ENCODE measurements at regions not wholly inside any gene's neighbourhood (a gene's known extent, or its start where the extent isn't known, plus 50 kb on each side); places are given as distances from the start of the nearest gene placed in this dataset.
"Not testable (repeated sequence)": the region's sequence is repeated elsewhere in the genome, so short reads cannot be mapped to it uniquely, and the experiment has no call there.

DNA sequence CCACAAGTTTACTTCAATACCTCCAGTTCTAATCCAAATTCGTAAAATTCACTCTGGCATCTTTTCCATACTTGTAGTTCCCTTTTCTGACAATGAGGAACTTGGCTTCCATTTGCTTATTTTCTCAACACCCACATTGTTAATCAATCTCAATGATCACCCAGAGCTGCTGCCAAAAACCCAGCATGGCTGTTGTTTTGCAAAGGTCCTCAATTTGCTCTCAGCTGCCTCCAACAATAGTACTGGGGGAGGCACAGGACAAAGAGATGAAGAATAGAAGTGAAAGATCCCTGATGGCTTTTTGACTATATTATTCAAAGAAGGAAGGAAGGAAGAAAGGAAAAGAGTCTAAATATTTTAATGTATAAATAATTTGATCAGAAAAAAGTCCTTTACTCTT is 847.8 kb downstream of the RAPGEF2 start:
- no peak for DNase-seq

DNA sequence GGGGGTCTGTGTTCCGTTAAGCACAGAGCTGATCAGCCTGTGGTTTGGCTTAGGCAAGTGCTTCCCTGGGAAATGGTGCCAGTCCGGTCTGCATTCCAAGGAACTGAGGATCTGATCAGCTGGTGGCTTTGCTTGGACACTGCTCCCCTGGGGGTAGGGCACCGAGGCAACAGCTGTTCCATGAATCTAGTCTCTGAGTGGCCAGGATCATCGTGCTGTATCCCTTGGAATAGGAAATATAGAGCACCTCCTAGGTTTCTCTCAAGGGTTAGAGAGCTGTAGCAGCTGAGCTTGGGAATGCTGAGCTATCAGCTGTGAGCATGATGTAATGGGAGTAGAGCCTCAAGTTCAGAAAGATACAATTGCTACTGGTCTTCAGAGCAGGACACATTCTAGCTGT is 863.9 kb downstream of the RAPGEF2 start:
- no peak for DNase-seq

DNA sequence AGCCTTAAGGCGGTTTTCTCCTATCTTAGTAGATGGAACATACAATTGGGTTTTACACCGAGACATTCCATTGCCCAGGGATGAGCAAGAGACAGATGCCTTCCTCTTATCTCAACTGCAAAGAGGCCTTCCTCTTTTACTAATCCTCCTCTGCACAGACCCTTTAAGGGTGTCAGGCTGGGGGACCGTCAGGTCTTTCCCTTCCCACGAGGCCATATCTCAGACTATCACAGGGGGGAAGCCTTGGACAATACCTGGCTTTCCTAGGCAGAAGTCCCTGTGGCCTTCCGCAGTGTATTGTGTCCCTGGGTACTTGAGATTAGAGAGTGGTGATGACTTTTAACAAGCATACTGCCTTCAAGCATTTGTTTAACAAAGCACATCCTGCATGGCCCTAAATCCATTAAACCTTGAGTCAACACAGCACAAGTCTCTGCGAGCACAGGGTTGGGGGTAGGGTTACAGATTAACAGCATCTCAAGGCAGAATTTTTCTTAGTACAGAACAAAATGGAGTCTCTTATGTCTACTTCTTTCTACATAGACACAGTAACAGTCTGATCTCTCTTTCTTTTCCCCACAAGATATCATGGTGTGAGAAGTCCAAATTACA is 874.1 kb downstream of the RAPGEF2 start:
- DNase-seq: not testable (repeated sequence)

DNA sequence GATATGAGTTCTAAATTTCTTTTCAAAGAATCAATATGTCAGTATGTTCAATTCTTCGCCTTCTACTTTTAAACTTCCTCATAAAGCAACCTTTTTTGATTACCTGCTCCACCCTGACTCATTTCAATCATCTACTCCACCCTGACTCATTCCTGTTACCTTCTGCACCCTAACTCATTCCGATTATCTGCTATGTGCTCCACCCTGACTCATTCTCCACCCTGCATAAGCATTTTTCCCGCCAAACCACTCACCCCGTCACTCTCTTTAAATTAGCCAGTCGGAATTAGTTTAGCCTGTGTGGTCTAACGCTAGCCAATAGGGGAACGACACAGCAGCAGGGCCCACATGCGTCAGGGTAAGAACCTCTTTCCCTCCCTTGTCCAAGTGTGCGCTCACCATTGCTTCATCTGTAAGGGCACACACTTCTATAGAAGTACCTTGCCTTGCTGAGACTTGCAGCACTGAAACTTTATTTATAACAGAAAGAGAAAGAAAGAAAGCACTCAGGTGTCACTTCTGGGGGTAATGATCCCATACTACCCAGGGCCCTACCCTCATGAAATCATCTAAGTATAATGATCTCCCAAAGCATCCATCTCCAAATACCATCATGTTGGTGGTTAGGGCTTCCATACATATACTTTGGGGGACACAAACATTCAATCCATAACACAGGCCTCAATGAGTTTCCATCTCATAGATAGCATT is 875.2 kb downstream of the RAPGEF2 start:
- DNase-seq: no peak

DNA sequence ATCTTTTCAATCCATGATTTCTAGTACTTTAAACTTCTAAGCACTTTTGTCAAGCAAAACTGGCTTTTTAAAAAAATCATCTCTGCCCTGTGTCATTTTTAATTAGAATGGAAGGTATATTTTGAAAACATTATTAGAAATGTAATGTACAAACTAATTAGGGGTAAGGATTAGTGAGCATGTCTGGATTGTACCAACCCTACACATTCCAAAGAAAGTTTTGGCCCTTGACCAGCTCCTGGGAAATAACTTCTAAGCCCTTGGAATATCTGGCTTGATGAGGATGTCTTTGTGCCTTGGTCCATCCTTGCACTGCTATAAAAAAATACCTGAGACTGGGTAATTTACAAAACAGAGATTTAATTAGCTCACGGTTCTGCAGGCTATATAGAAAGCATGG is 876.5 kb downstream of the RAPGEF2 start:
- DNase-seq: no peak

DNA sequence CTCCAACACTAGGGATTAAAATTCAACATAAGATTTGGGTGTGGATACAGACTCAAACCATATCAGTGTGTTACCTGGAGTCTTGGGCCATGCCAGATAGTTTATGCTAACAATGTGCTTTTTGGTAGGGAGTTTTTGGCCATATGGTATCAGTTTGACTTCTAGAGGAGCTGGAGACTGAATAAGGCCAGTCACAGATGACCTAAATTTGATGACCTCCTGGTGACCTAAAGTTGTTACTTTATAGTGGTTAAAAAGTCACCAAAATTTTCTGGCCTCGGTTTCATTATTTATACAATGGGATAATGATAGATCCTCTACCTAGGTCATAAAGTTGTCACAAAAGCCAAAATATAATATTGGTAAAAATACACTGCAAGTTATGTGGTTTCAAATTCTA is 877.1 kb downstream of the RAPGEF2 start:
- DNase-seq: no peak

DNA sequence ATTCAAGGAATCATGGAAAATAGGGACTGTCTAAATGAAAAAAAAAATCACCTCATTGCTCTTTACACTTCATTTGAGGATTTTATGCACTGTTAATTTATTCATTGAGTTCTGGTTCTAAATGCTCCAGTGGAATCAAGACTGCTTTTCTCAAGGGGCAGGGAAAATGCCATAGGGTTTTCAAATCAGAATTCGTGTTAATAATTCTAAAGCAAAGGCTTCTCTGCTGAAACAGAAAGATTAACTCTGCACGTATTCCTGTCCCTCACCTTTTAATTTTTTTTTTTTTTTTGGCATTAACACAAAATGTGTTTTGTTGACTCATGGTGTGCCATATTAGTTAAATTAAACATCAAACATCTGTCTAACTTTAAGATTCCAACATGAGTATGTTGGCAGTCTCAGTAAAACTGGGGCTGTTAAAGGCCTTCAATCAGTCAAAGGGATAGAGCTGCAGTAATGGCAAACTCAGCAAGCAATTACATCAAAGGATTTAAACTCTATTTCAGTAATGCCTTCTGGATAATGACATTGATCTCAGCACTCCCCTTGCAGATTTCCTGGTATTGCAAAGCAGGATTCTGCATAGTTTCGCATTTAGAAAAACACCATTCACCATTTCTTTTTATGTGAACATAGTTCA is 878.1 kb downstream of the RAPGEF2 start:
- DNase-seq: no peak

DNA sequence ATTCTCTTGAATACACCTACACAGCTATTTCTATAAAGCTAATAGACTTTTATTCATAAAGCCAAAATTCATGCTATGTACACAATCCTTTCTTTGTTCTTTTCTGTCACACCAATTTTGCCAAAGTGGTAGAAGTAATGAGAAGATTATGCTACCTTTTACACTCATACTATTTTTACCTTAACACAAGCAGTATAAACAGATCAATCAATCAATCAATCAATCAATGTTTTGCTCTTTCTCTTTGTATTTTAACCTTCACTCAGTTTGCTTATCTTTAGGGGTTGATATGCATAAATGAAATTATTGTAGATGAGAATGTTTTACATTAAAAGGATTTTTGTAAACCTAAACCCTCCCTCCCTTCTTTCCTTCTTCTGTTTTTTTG is 878.6 kb downstream of the RAPGEF2 start:
- DNase-seq: no peak

DNA sequence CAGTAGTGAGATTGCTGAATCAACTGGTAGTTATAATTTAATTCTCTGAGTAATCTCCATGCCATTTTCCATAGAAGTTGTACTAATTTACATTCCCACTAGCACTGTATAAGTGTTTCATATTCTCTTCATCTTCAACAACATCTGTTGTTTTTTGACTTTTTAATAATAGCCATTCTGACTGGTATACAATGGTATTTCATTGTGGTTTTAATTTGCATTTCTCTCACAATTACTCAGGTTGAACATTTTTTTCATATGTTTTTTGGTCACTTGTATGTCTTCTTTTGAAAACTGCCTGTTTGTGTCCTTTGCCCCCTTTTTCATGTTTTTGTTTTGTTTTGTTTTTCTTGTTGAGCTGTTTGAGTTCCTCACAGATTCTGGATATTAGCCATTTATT is 880.2 kb downstream of the RAPGEF2 start:
- DNase-seq: no peak

DNA sequence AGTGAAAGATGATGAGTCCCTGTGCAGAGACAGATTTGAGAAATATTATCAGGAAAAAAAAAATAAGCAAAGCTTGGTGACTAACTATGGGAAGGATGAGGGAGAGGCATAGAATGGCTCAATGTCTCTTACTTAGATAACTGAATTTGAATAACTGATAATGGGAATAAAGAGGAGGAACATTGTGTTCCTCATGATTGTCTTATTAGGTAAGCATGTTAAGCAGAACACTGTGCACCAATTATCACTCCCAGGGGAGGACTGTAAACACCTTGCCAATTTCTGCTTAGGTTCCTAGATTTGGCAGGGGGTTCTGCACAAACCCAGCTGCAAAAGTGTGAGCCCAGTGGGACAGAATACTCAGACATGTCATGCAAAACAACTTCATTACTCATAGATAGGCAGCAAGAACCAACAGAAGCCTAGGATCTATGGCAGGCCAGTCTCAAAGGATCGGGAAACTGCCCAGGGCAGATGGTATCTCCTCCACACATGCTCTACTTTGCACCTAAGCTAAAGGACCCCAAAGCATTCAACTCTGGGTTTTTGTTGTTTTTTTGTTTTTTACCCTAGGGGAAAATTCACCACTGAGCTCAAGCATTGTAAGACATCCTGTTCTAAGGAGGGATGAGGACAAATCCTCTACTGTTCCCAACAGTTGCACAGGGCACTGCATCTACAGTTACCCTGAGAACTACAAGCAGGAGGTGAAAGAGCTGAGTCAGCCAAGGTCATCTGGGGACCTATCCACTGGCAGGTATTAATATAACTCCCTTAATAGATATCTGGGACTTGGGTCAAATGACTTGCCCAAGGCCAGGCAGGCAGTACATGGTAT is 907.0 kb downstream of the RAPGEF2 start:
- DNase-seq: no peak

DNA sequence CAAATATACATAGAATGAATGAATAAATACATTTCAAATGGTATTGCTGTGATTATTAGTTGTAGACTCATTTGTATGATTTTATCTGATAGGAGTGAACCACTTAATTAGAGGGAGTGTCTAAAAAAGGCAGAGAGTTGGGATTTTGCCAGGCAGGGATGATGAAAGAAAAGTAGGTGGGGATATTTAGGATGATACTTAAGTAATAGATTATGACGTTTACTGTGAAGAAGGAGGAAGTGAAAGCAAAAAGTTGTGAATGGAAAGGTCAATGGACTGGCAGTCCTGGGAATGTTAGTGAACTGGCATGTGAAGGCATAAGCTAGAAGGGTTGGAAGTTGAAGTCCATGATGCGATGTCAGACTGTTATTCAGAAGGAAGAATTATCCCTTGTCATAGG is 917.1 kb downstream of the RAPGEF2 start:
- DNase-seq: no peak

DNA sequence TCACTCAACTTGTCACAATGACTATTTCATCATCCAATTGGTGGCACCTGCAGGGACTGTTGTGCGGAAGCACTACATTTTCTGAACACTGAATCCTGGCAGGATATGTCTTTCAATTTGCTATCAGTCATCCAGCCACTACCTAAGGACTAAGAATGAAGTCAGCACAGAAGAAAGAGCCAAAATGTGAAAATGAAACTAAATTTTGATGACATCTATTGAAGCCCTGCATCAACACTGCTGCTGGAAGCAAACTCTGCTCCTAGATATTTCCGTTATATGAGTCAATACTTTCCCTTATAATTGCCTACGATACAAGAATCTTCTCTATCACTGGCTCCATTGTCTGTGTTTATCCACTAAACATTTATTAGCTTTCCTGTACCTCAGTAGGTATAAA is 917.9 kb downstream of the RAPGEF2 start:
- no peak for DNase-seq

DNA sequence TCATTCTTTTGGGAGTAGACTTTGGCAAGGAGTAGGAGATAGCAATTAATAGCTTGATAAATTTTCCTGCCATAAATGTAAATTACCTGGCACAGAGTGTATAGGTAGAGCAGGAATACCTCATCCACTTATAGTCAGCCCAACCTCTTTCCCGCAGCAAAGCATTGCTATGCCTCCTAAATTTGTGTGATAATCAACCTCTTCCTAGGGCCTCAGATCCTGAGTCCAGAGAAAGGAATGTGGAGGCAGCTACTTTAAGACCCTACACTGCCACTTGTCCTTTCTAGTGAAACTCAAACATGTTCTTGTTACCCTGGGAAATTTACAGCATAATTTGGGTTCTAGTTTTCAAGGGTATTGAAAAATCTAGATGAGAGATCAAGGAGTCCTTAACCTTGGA is 919.0 kb downstream of the RAPGEF2 start:
- no peak for DNase-seq

DNA sequence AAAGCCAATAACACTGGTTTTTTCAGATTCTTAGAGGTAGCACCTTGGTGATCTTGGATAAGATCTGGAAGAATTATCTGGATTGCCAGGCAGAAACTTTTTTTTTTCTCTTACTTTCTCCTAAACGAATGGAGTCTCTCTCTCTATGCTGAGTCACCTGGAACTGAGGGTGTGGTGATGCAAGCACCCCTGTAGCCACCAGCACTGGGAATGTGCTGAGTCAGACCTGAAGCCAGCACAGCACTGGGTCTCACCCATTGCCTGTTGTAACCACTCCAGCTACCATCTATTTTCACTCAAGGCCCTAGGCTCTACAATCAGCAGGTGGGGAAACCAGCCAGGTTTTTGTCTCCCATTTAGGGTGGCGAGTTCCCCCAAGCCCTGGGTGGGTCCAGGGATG is 923.8 kb downstream of the RAPGEF2 start:
- DNase-seq: no peak

DNA sequence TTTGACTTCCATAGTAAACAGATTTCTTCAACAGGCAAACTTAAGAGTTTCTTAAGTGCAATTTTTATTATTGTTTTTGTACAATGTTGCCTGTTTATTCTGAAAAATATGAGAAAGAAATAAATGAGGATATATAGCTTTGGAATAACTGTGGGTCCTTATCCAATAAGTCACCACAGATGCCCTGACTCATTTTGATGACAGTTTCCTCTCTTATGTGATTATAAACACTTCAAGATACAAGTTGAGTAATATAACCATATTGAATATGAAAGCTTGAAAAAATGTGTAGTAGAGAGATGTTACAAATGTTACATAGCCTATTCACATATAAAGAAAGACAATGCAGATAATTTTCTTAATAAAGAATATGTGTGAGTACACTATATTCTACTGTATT is 931.6 kb downstream of the RAPGEF2 start:
- DNase-seq: no peak

DNA sequence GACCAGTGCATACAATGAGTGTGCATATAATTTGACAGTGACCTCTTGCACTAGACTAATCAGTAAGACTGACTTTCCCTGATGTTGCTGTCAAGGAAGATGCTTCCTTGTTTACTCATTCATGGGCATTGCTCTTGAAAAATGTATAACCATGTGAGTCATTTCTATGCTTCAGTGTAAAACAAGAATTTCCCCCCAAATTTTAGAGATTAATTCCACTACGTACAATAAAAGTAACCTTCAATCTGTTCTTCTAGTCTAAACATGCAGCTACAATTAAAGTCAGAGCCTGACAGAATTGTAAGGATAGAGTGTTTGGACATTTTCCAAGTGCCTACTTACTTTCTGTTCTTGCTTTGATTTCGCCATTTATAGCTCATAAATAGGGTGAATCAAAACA is 935.7 kb downstream of the RAPGEF2 start:
- no peak for DNase-seq

DNA sequence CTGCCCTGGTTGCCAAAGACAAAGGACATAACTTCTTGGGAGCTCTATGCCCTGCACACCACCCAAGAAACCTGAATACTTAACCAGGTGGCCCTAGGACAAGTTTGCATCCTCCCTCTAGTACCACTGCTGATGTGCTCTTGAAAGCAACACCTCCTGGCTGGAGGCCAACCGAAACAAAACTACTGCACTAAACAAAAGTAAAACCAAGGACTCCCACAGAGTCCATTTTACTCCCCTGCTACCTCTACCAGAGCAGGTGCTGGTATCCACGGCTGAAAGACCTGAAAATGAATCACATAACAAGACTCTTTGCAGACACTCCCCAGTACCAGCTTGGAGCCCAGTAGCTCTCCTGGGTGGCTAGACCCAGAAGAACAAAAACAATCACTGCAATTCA is 941.8 kb downstream of the RAPGEF2 start:
- DNase-seq: no peak

DNA sequence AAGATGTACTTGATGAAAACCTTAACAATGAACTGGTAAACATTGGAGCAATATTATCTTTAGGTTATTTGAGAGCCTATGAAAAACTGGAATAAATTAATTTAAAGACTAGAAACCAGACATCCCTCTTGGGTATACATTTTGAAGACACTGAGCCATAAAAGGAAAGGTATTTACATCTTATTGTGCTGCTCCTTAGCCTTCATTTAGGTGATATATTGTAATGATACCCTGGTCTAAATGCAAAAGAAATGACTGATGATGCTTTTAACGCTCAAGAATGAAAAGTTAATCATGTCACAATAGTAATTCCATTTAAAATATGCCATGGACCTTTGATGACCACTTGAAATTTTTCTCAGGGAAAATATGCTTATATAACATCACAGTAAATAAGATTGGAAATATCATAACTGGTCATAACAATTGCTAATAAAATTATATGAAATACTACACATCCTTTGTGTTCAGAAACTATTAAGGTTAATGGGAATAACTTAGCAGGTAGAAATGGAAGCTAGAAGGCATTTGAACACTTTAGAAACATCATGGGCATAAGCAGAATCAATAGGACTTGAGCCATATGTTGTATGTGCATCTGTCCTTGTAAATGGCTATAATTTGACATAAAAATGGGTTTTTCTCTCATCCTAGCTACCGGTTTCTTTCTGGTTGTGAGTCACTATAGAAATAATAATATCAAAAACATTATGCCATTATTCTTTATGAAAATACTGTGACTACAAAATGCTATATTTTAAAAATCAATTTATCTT is 979.7 kb downstream of the RAPGEF2 start:
- no peak for DNase-seq

DNA sequence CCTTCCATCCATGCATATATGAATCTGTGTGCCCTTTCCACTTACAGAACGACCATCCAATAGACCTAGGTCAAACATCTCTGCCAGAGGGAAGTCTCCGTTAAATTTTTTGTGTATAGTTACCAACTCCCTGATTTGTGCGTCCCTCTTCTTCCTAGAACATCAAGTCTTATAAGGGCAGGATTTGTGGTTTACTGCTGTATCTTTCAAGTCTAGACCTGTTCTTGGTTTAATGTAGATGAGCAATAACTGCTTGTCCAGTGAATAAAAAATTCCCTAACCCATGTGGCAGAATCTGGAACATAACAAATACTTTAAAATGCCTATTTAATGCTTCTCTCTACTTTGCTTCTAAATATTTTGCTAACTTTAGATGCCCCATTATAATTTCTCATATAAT is 988.8 kb downstream of the RAPGEF2 start:
- no peak for DNase-seq

DNA sequence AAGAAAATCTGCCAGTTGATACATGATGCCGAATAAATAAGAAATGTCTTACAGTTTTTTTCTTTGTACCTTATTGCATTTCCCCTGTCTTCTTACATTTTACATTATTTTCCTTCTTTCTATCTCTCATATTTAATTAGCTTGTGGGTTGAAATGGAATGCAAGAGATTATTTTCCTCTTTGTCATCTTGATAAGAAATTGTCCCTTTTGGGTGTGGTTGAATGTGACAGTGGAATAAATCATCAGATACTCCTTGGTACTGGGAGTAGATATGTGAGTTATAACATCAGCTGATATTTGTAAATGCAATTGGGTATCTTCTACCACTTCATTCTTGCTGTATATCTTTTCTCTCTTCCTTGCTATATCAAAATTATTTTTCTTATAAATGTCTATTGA is 997.4 kb downstream of the RAPGEF2 start:
- DNase-seq: no peak

DNA sequence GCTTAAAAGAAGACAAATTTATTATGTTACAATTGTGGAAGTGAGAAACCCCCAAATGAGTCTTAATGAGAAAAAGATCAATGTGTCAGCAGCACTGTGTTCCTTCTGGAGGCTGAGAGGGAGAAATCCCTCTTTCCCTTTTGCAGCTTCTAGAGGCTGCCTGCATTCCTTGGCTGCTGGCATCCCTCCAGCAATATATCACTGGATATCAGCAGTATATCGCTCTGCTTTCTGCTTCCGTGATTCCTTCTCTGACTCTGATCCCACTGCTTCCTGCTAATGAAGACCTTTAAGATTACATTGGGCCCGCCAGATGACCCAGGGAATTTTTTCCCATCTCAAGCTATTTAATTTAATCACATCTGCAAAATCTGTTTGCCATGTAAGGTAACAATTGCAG is 1008.0 kb downstream of the RAPGEF2 start:
- no peak for DNase-seq

DNA sequence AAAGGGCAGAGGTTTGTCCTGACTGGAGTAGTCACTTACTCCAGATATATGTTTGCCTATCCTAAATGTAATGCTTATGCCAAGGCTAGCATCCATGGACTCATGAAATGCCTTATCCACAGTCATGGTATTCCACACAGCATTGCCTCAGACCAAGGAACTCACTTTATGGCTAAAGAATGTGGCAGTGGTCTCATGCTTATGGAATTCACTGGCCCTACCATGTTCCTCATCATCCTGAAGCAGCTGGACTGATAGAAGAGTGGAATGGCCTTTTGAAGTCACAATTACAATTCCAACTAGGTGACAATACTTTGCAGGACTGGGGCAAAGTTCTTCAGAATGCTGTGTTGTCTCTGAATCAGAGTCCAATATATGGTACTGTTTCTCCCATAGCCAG is 1014.8 kb downstream of the RAPGEF2 start:
- DNase-seq: no peak

Measured in NCI-H526 treated with DMSO at 0.1 percent for 48 hours (cell line).